D341Med (cell line): ENCODE measurements at regions not wholly inside any gene's neighbourhood (a gene's known extent, or its start where the extent isn't known, plus 50 kb on each side); places are given as distances from the start of the nearest gene placed in this dataset.
A peak's percentile ranks its signal among the peaks of the same experiment; 100 is the strongest.
"Not testable (repeated sequence)": the region's sequence is repeated elsewhere in the genome, so short reads cannot be mapped to it uniquely, and the experiment has no call there.

Source experiments
- DNase-seq: peaks from one replicate; pipeline ENCODE4 v3.0.0; 2012; ENCODE audit warnings: low spot score

- no peak for DNase-seq
Observed at GRCh38 chr4:1589098-1589497, 95.0 kb downstream of the FAM53A start.

- DNase-seq, result no peak
Observed at GRCh38 chr4:1588306-1588705, 95.8 kb downstream of the FAM53A start.

DNA sequence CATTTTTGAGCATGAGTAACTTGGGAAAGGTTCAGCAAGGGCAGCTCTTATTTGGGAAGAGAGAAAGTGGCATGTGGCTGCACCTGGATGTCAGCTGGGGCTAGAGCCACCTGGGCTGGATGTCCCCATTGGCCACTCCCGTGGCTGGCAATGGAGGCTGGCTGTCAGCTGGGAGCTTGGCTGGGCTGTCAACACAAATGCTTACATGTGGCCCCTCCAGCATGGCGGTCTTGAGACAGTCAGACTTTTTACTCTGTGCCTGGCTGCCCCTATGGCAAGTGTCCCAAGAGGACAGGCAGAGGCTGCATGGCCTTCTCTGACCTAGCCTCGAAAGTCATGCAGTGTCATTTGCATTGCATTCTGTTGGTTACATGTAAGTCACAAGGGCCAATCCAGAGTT lies 99.6 kb downstream of the FAM53A start:
- no peak for DNase-seq

DNA sequence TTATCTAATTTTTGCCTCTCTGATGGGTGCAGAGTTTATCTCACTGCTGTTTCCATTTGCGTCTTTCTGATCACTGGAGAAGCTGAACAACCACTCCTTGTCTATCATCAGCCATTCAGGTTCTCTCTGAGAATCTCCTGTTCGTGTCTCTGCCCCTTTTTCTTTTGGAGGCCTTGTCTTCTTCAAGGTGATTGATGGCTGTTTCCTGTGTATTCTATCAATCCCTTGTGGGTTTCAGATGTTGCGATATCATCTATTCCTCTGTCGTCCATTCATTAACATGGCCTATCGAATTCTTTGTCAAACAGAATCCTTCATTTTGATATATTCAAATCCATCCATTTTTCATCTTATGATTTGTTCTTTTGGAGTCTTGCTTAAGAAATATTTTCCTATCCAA lies 100.3 kb downstream of the FAM53A start:
- no peak for DNase-seq

- DNase-seq, result peak; percentile 71
Observed at GRCh38 chr4:1583051-1583785, 100.9 kb downstream of the FAM53A start.

- DNase-seq, result no peak
Observed at GRCh38 chr4:1582227-1582626, 101.9 kb downstream of the FAM53A start.

DNA sequence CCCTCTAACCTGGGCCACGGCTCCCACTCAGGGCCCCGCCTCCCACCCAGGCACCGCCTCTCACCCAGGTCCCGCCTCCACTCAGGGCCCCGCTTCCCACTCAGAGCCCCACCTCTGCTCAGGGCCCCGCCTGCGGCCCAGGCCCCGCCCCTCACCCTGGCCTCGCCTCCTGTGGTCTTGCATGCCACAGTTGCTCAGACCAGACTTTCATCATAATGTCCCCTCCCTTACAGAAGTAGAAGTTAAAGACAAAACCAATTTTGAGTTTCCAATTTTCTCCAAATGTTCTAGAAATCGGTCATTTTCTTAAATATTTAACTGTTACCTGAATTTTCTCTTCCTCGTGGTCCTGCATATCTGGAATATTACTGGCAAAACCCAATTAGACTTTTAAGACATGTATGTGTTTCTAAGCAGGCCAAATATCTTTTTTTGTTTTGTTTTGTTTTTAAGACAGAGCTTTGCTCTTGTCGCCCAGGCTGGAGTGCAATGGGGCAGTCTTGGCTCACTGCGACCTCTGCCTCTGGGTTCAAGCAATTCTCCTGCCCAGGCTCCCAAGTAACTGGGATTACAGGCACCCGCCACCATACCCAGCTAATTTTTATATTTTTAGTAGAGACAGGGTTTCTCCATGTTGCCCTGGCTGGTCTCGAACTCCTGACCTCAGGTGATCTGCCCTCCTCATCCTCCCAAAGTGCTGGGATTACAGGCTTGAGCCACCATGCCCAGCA lies 102.8 kb downstream of the FAM53A start:
- DNase-seq, result peak; percentile 86

- not testable (repeated sequence) for DNase-seq
Observed at GRCh38 chr4:1580692-1581012, 103.5 kb downstream of the FAM53A start.

GRCh38 chr4:1579901-1580691 lies 104.0 kb downstream of the FAM53A start:
- peak; percentile 87 for DNase-seq

- DNase-seq, result peak; percentile 93
Observed at GRCh38 chr4:1579001-1579900, 104.9 kb downstream of the FAM53A start.

- no peak for DNase-seq
Observed at GRCh38 chr4:1578251-1578773, 105.8 kb downstream of the FAM53A start.

DNA sequence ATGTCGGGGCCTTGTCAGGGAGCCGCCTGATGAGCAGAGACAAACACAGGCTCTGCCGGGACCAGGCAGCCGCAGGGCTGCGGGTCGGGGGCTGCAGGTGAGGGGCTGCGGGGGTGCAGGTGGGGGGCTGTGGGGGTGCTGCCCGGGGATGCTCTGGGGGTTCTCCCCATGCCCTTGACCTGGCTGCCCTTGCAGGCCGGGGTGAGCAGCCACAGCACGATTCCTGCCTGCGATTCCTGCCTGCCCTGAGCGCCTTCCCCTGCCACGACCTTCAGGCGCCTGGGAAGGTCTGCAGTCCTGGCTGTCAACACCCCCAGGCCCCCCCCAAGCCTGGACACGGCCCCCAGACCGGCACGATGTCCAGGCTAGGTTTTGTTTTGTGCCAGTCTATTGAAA lies 106.3 kb downstream of the FAM53A start:
- DNase-seq, result no peak

DNA sequence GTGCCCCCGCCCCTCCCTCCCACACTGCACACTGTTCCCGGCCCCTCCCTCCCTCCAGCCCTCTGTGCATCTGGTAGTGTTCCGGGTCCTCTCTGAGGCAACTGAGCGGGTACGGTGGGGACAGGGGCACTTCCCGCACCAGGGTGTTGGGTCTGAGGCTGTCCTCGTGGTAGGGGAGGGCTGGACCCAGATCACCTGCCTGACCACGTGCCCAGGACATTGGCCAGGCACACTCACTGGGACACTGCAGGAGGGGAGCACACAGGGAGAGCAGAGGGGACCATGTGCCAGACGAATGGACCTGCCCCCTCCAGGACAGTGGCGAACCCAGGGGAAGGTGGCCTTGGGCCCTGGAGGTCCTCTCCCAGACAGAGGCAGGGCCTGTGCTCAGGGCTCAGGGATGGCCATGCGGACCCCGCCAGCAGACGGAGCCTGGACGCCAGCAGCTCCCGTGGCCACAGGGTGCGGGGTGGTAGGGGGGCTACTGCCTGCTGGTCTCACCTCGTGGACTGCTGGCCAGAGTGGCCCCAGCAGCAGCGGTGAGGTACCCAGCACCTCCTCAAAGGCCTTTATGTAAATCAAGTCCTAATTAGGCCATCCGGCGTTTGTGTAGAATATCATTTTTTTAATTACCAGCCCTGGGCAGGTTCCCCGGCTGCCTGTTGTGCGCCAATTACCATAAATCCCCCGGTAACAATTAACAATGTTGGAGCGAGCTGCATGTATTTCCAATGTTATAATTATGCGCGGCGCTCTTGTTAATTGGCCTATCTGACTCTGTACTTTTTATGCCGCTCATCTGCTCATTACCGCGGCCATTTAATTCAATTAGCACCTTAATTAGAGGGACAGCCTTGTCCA lies 106.9 kb downstream of the FAM53A start:
- DNase-seq, result no peak

GRCh38 chr4:1576304-1576960 lies 107.7 kb downstream of the FAM53A start:
- DNase-seq, result no peak

GRCh38 chr4:1575418-1576303 lies 108.5 kb downstream of the FAM53A start:
- no peak for DNase-seq

- DNase-seq, result no peak
Observed at GRCh38 chr4:1574601-1575417, 109.3 kb downstream of the FAM53A start.

- DNase-seq, result no peak
Observed at GRCh38 chr4:1573830-1574459, 110.2 kb downstream of the FAM53A start.
